GM10266 (cell line): ENCODE measurements at regions not wholly inside any gene's neighbourhood (a gene's known extent, or its start where the extent isn't known, plus 50 kb on each side); places are given as distances from the start of the nearest gene placed in this dataset.
"Not testable (repeated sequence)": the region's sequence is repeated elsewhere in the genome, so short reads cannot be mapped to it uniquely, and the experiment has no call there.

Experiments used
- DNase-seq: peaks from one replicate; pipeline ENCODE4 v3.0.0; 2012; ENCODE audit errors: extremely low spot score
- TF ChIP-seq, protein P1 (sequence below): IDR thresholded peaks from 2 replicates; pipeline ENCODE4 v1.5.1; 2012; ENCODE audit warnings: mild to moderate bottlenecking, low read depth; ENCODE audit not compliant: control insufficient read depth, insufficient read depth; ENCODE audit errors: missing control alignments

DNA sequence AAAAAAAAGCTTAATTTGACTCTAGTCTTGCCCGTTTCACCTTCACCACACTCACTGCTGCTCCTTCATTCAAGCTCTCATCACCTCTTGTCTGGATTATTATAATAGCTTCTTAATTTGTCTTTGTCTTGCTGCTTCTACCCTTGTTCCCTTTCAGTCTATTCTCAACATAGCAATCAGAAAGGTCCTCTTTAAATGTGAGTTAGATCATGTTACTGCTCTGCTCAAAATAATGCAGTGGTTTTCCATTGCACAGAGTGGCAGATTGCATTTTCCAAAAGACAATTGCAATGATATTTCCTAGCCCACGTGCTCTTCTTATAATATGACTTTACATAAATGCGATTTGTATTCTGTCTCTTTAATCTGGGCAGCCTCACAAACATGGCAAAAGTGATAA lies 174.6 kb downstream of the ALDH1A2 start:
- no peak for DNase-seq
- TF ChIP-seq, protein P1, sequence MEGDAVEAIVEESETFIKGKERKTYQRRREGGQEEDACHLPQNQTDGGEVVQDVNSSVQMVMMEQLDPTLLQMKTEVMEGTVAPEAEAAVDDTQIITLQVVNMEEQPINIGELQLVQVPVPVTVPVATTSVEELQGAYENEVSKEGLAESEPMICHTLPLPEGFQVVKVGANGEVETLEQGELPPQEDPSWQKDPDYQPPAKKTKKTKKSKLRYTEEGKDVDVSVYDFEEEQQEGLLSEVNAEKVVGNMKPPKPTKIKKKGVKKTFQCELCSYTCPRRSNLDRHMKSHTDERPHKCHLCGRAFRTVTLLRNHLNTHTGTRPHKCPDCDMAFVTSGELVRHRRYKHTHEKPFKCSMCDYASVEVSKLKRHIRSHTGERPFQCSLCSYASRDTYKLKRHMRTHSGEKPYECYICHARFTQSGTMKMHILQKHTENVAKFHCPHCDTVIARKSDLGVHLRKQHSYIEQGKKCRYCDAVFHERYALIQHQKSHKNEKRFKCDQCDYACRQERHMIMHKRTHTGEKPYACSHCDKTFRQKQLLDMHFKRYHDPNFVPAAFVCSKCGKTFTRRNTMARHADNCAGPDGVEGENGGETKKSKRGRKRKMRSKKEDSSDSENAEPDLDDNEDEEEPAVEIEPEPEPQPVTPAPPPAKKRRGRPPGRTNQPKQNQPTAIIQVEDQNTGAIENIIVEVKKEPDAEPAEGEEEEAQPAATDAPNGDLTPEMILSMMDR, result no peak

DNA sequence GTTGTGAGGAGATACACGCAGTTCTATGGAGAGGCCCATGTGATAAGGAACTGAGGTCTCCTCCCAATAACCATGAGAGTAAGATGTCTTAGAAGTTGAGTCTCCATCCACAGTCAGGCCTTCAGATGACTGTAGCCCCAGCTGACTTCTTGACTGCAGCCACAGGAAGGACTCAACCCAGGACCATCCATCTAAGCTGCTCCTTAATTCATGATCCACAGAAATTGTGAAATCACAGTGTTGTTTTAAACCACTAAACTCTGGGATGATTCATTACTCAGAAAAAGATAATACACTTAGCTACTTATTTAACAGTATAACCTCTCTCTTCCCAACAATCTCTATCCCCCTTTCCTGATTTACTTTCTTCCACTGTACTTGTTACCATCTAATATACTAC lies 173.3 kb downstream of the ALDH1A2 start:
- TF ChIP-seq, protein P1, result no peak
- no peak for DNase-seq

DNA sequence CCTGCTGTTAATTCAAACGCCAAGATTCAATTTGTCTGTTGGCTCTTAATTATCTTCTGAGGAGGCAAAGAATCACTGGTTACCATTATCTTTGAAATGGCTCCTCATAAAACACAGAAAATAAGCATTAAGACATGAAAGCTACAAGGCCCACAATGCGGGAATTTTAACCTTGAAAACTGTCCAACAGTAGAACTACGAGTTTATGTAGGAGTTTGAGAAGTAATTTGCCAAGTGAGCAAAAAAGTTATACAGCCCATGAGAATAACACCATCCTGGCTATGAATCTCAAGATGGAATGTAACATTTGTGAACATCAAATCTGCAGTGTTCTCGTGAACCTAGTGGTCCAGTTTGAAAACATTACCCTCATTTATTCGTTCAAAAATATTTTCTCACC lies 172.5 kb downstream of the ALDH1A2 start:
- no peak for DNase-seq
- TF ChIP-seq, protein P1, result no peak

DNA sequence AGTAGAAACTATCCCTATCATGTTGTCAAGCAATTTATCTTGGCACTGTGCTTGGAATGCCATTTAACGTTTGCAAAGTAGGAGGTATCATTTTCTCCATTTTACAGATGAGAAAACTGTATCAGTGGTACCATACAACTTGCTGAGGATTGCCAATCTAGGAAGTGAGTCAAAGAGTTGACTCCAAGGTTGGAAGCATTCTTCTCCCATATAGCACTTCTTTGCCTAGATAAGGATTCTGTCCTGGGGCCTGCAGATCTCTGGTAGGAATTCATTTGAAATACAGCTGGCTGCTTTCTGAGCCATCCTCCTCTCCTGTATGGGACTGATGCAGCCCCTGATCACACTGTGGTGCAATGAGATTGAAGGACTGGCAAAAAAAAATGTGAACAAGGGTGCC lies 170.2 kb downstream of the ALDH1A2 start:
- DNase-seq, result no peak
- TF ChIP-seq, protein P1, result no peak

DNA sequence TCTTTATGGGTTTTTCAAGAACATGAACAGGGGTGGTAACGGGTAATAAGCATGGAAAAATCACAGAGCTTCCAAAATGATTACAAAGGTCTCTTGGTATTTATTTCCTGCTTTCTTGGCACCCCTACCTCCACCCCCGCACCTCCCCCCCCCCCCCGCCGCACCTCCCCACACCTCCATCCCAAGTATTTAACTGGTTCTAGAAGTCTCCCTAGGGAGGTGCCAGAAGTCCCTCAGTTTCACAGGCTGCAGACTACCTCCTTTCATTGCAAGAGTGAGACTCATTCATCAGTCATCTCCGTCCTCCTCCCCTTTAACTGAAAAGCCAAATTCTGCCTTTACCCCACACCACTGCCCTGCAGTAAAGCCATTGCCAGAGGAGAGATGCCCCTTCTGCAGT lies 169.4 kb downstream of the ALDH1A2 start:
- DNase-seq, result no peak
- TF ChIP-seq, protein P1, result no peak

DNA sequence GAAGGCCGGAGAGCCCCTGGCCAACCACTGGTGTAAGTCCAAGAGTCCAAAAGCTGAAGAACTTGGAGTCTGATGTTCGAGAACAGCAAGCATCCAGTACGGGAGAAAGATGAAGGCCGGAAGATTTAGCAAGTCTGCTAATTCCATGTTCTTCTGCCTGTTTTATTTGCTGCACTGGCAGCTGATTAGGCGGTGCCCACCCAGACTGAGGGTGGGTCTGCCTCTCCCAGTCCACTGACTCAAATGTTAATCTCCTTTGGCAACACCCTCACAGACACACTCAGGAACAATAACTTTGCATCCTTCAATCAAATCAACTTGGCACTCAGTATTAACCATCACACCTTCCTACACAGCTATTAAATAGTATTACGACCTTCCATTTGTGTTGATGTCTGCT lies 168.6 kb downstream of the ALDH1A2 start:
- DNase-seq, result not testable (repeated sequence)

DNA sequence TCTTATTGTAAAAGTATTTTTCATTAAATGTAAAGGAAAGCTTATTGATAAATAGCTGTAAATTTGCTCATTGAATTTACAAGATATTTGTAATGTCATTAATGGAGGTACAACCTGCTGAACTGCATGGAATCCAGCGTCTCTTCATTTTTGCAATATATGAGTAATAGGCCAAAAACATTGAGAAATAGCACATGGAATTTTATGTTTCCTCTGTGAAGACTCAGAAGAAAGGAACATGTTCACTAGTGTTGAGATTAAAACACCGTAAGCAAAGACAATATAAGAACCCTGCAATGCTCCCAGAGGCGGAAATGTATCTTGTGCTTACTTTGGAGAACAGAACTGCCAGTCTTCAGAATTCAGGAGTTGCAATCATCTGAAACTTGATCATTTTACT lies 167.6 kb downstream of the ALDH1A2 start:
- TF ChIP-seq, protein P1, result no peak

DNA sequence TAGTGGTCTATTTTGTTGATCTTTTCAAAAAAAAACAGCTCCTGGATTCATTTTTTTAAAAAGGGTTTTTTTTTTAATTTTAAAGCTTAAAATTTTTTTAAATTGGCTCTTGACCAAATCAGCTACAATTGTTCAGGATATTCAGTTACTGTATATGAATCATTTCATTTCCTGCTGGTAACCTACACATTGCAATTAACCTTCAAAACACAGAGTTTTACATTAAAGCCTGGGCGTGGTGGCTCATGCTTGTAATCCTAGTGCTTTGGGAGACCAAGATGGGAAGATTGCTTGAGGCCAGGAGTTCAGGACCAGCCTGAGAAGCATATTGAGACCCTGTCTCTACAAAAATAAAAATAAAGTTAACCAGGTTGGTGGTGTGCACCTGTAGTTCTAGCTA lies 163.4 kb downstream of the ALDH1A2 start:
- TF ChIP-seq, protein P1, result no peak
- DNase-seq, result no peak

More for the DNA sequence above, 167.6 kb downstream of the ALDH1A2 start:
- DNase-seq, result no peak
